ENCODE measurements at regions not wholly inside any gene's neighbourhood (a gene's known extent, or its start where the extent isn't known, plus 50 kb on each side); places are given as distances from the start of the nearest gene placed in this dataset.

DNA sequence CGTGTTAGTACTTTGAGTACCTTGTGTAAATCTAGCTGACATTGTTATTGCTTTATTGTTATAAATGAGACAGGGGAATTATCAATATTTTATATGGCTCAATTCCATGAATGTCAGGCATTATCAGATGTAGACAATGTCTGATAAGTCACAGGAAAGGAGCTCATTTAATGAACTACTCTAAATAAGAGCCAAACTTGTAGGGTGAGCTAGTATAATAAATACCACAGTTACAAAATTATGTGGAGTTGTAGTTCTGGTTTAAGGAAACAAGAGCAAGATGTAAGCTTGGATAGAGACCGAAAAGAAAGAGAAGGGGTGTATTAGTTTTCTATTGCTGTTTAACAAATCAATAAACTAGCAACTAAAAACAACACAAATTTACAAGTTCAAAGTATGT is 891.8 kb upstream of the SLITRK1 start:
- POLR2A ChIA-PET (ENCODE audit: unreplicated experiment) = no interaction called here

More for the DNA sequence above, 891.8 kb upstream of the SLITRK1 start:
- Histone ChIP-seq H3K4me1 (ENCODE audit: control insufficient read depth, insufficient read depth, low read length) (no peaks in the 10 kb centered on the region), H3K4me3 (ENCODE audit: insufficient read depth, low read depth, low read length) (no peak overlapping the region), H4K5ac (ENCODE audit: low read depth, low read length) (no peak overlapping the region), H3K79me1 (ENCODE audit: low read depth in 1 of 2, low read length in 2 of 2) (no peaks in the 10 kb centered on the region), H2AK5ac (ENCODE audit: low read depth, low read length) (no peak overlapping the region), H2BK120ac (ENCODE audit: low read depth, low read length) (no peak overlapping the region), H4K20me1 (ENCODE audit: insufficient read depth, low read length) (no peaks in the 10 kb centered on the region), H3K27ac (ENCODE audit: insufficient read depth, low read length) (no peak overlapping the region), H3K23ac (ENCODE audit: low read depth, low read length) (no peak overlapping the region), H2AK9ac (replicated peaks; ENCODE audit: low read depth, low read length, poor library complexity) (no peak overlapping the region), H2BK15ac (ENCODE audit: low read depth, low read length) (no peak overlapping the region), H3K9ac (ENCODE audit: low read depth, low read length) (no peak overlapping the region), H4K91ac (ENCODE audit: insufficient read depth, low read depth, low read length) (no peak overlapping the region), H3K56ac (ENCODE audit: extremely low read depth, insufficient read depth, low read length) (no peak overlapping the region), H2BK20ac (ENCODE audit: low read depth, low read length) (no peak overlapping the region), H3K36me3 (ENCODE audit: control insufficient read depth, insufficient read depth, low read length) (no peaks in the 10 kb centered on the region), H3K9me3 (ENCODE audit: control insufficient read depth, insufficient read depth, low read length) (no peaks in the 10 kb centered on the region; the same call in 1 of the 2 replicates), H3K4ac (ENCODE audit: low read depth, low read length) (no peak overlapping the region), H3K4me2 (ENCODE audit: low read depth, low read length) (no peak overlapping the region), H3K27me3 (ENCODE audit: control insufficient read depth, insufficient read depth, low read length) (no peaks in the 10 kb centered on the region), H2AFZ (replicated peaks; ENCODE audit: low read length, poor library complexity) (no peak overlapping the region), H3K18ac (ENCODE audit: low read depth, low read length) (no peak overlapping the region), H3K9me1 (ENCODE audit: insufficient read depth, low read length) (no peaks in the 10 kb centered on the region), H4K8ac (ENCODE audit: low read depth in 2 of 2, low read length in 2 of 2) (no peak overlapping the region), H3K14ac (replicated peaks; ENCODE audit: low read depth, low read length) (no peak overlapping the region), H2BK5ac (ENCODE audit: low read depth, low read length, poor library complexity, severe bottlenecking) (no peak overlapping the region)
- in situ Hi-C loops (cut with MboI; ENCODE audit: low sequenced_read_pairs) = no loop called here
- BruUV-seq (replicated peaks) = no TSS peak
- CTCF ChIA-PET = no interaction called here
- ATAC-seq (ENCODE audit: low read depth) = no peak
- no peak for DNase-seq
- intact Hi-C loops (cut with micrococcal nuclease) = no loop called here
- dilution Hi-C loops (cut with HindIII; ENCODE audit: low sequenced_read_pairs, unreplicated experiment) = no loop called here
- WGBS, 2 experiments (ENCODE audit: extremely low coverage in 2 of 2, insufficient read length in 1 of 2) = no CpG with 5 or more reads among the region's 2 CpGs
- no peak for TF ChIP-seq CHD1 (IDR thresholded peaks at IDR 0.05; ENCODE audit: low read depth, low read length)
- TF ChIP-seq NFE2L2 (IDR thresholded peaks at IDR 0.05; ENCODE audit: low read depth, low read length) = no peak
- TF ChIP-seq BHLHE40 (IDR thresholded peaks at IDR 0.05; ENCODE audit: low read depth, low read length) = no peak
- no peak for TF ChIP-seq CEBPB (IDR thresholded peaks at IDR 0.05; ENCODE audit: low read depth, low read length)
- TF ChIP-seq RFX5 (IDR thresholded peaks at IDR 0.05; ENCODE audit: low read depth, low read length) = no peak
- TF ChIP-seq RCOR1 (IDR thresholded peaks at IDR 0.05; ENCODE audit: insufficient replicate concordance, low read length) = no peak

Data from IMR-90 (cell line).